ENCODE measurements at regions not wholly inside any gene's neighbourhood (a gene's known extent, or its start where the extent isn't known, plus 50 kb on each side); places are given as distances from the start of the nearest gene placed in this dataset.

DNA sequence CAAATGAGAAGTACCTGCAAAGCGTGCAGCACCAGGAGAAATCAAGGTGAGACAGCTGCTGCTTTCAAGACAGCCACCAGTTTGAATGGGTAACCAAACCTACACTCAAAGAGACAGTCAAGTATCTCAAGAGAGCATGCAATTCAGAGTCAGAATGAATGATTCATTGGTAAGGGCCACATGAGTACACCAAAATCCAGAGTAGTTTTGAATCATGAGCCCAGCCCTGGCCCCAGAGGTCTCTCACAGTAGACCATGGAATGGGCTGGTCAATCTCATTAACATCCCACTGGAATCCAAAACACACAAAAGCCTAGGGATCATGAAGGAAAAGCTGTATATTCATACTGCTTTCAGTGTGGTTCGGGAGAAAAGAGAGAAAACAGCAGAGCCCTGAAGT lies 242.8 kb downstream of the TBL1XR1 start:
- TF ChIP-seq YY1 (IDR thresholded peaks at IDR 0.05; ENCODE audit: insufficient read depth, insufficient read length), result no peak
- TF ChIP-seq ZNF274 (IDR thresholded peaks at IDR 0.05; ENCODE audit: low read depth, low read length), result no peak
